ENCODE measurements at regions not wholly inside any gene's neighbourhood (a gene's known extent, or its start where the extent isn't known, plus 50 kb on each side); places are given as distances from the start of the nearest gene placed in this dataset.
"Not testable (repeated sequence)": the region's sequence is repeated elsewhere in the genome, so short reads cannot be mapped to it uniquely, and the experiment has no call there.

GRCh38 chr21:35504277-35504676 is 455.2 kb upstream of the RUNX1 start:
- H4K20me1 ChIP-seq (ENCODE audit: insufficient read depth, low read length, poor library complexity, severe bottlenecking) = no peaks in the 10 kb centered on the region
- H3K4me2 ChIP-seq (ENCODE audit: low read depth, low read length, poor library complexity, severe bottlenecking) = no peak overlapping the region
- no peaks in the 10 kb centered on the region for H3K9me3 ChIP-seq (ENCODE audit: insufficient read depth, low read depth, low read length)
- H3K27me3 ChIP-seq (ENCODE audit: insufficient read depth, low read length, poor library complexity, severe bottlenecking) = no peaks in the 10 kb centered on the region
- H3K4me3 ChIP-seq (ENCODE audit: low read length, poor library complexity, severe bottlenecking) = no peak overlapping the region
- H3K79me2 ChIP-seq (ENCODE audit: insufficient read depth, low read length) = no peaks in the 10 kb centered on the region
- no peak for TF ChIP-seq EZH2phosphoT487 (IDR thresholded peaks at IDR 0.05; ENCODE audit: borderline replicate concordance)
- TF ChIP-seq CTCF (conservative IDR thresholded peaks at IDR 0.05; ENCODE audit: low read length) = no peak
- H3K9ac ChIP-seq (ENCODE audit: low read depth, low read length, poor library complexity, severe bottlenecking) = no peak overlapping the region
- no peak overlapping the region for H2AFZ ChIP-seq (ENCODE audit: low read length)
- no peaks in the 10 kb centered on the region for H3K9me2 ChIP-seq (replicated peaks; ENCODE audit: low read depth, low read length)
- no peaks in the 10 kb centered on the region for H3K4me1 ChIP-seq (ENCODE audit: insufficient read depth, low read length, poor library complexity, severe bottlenecking)
- no peaks in the 10 kb centered on the region for H3F3A ChIP-seq (ENCODE audit: low read depth)
- H3K36me3 ChIP-seq (ENCODE audit: insufficient read depth, low read length) = no peaks in the 10 kb centered on the region

GRCh38 chr21:35503671-35504070 is 454.6 kb upstream of the RUNX1 start:
- H3K9me3 ChIP-seq (ENCODE audit: insufficient read depth, low read depth, low read length) = no peaks in the 10 kb centered on the region
- no peaks in the 10 kb centered on the region for H3K27me3 ChIP-seq (ENCODE audit: insufficient read depth, low read length, poor library complexity, severe bottlenecking)
- H3F3A ChIP-seq (ENCODE audit: low read depth) = no peaks in the 10 kb centered on the region
- no peaks in the 10 kb centered on the region for H3K36me3 ChIP-seq (ENCODE audit: insufficient read depth, low read length)
- H3K9ac ChIP-seq (ENCODE audit: low read depth, low read length, poor library complexity, severe bottlenecking) = no peak overlapping the region
- H3K4me1 ChIP-seq (ENCODE audit: insufficient read depth, low read length, poor library complexity, severe bottlenecking) = no peaks in the 10 kb centered on the region
- TF ChIP-seq EZH2phosphoT487 (IDR thresholded peaks at IDR 0.05; ENCODE audit: borderline replicate concordance) = no peak
- no peak for TF ChIP-seq CTCF (conservative IDR thresholded peaks at IDR 0.05; ENCODE audit: low read length)
- H3K9me2 ChIP-seq (replicated peaks; ENCODE audit: low read depth, low read length) = no peaks in the 10 kb centered on the region
- no peaks in the 10 kb centered on the region for H3K79me2 ChIP-seq (ENCODE audit: insufficient read depth, low read length)
- no peak overlapping the region for H3K4me2 ChIP-seq (ENCODE audit: low read depth, low read length, poor library complexity, severe bottlenecking)
- H2AFZ ChIP-seq (ENCODE audit: low read length) = no peak overlapping the region
- no peaks in the 10 kb centered on the region for H4K20me1 ChIP-seq (ENCODE audit: insufficient read depth, low read length, poor library complexity, severe bottlenecking)
- H3K4me3 ChIP-seq (ENCODE audit: low read length, poor library complexity, severe bottlenecking) = no peak overlapping the region

- H3K79me2 ChIP-seq (ENCODE audit: insufficient read depth, low read length) = no peaks in the 10 kb centered on the region
- H3K27me3 ChIP-seq (ENCODE audit: insufficient read depth, low read length, poor library complexity, severe bottlenecking) = no peaks in the 10 kb centered on the region
- TF ChIP-seq CTCF (conservative IDR thresholded peaks at IDR 0.05; ENCODE audit: low read length) (no peak), EZH2phosphoT487 (IDR thresholded peaks at IDR 0.05; ENCODE audit: borderline replicate concordance) (no peak)
- no peak overlapping the region for H2AFZ ChIP-seq (ENCODE audit: low read length)
- no peaks in the 10 kb centered on the region for H3K4me1 ChIP-seq (ENCODE audit: insufficient read depth, low read length, poor library complexity, severe bottlenecking)
- no peaks in the 10 kb centered on the region for H3K9me2 ChIP-seq (replicated peaks; ENCODE audit: low read depth, low read length)
- H4K20me1 ChIP-seq (ENCODE audit: insufficient read depth, low read length, poor library complexity, severe bottlenecking) = no peaks in the 10 kb centered on the region
- H3K4me2 ChIP-seq (ENCODE audit: low read depth, low read length, poor library complexity, severe bottlenecking) = no peak overlapping the region
- no peaks in the 10 kb centered on the region for H3K36me3 ChIP-seq (ENCODE audit: insufficient read depth, low read length)
- no peaks in the 10 kb centered on the region for H3F3A ChIP-seq (ENCODE audit: low read depth)
- no peaks in the 10 kb centered on the region for H3K9me3 ChIP-seq (ENCODE audit: insufficient read depth, low read depth, low read length)
- H3K9ac ChIP-seq (ENCODE audit: low read depth, low read length, poor library complexity, severe bottlenecking) = no peak overlapping the region
- H3K4me3 ChIP-seq (ENCODE audit: low read length, poor library complexity, severe bottlenecking) = no peak overlapping the region
Observed at GRCh38 chr21:35502821-35503220, 453.7 kb upstream of the RUNX1 start.

- H3K27me3 ChIP-seq (ENCODE audit: insufficient read depth, low read length, poor library complexity, severe bottlenecking); H3K4me3 ChIP-seq (ENCODE audit: low read length, poor library complexity, severe bottlenecking); H3K79me2 ChIP-seq (ENCODE audit: insufficient read depth, low read length); H4K20me1 ChIP-seq (ENCODE audit: insufficient read depth, low read length, poor library complexity, severe bottlenecking); H3K36me3 ChIP-seq (ENCODE audit: insufficient read depth, low read length); H3F3A ChIP-seq (ENCODE audit: low read depth); H3K4me2 ChIP-seq (ENCODE audit: low read depth, low read length, poor library complexity, severe bottlenecking); H3K9me2 ChIP-seq (replicated peaks; ENCODE audit: low read depth, low read length); H3K9ac ChIP-seq (ENCODE audit: low read depth, low read length, poor library complexity, severe bottlenecking); H3K4me1 ChIP-seq (ENCODE audit: insufficient read depth, low read length, poor library complexity, severe bottlenecking); H3K9me3 ChIP-seq (ENCODE audit: insufficient read depth, low read depth, low read length); H2AFZ ChIP-seq (ENCODE audit: low read length): not testable (repeated sequence)
Observed at GRCh38 chr21:35497522-35497921, 448.4 kb upstream of the RUNX1 start.
